ENCODE measurements at regions not wholly inside any gene's neighbourhood (a gene's known extent, or its start where the extent isn't known, plus 50 kb on each side); places are given as distances from the start of the nearest gene placed in this dataset.

DNA sequence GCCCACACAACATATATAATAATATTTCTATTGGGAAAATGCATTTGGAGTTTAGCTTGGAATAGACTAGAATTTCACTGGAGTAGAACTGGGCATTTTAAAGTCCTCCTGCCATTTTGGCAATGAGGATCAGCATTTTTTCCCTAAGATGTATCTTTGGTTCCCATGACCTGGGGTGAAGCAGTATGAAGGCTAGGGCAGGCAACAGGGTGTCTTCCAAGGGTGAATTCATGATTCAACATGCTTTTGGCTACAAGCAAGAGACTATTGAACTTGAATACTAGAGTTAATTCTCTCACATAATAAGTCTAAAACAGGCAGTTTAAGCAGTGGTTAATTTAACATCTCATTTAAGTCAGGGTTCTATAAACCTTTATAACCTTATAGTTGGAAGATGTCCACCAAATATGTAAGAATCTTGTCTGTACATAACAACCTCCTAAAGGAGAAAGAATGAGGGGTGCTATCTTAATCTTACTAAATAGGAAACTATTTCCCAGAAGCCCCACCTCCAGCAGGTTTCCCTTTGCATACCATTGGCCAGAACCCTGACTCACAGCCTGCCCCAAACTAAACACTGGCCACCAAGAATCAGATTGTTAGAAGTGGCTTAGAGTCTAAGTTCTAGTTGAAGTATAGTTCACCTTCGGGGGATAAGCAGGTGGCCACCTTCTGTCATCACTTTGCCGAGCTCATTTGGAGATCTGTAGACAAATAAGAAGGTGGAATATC, 96.0 kb upstream of the PRPS1L1 start:
- Histone ChIP-seq H3K9ac (ENCODE audit: low read length) (no peak overlapping the region), H2AFZ (ENCODE audit: low read depth, low read length) (no peak overlapping the region), H3K79me2 (ENCODE audit: low read length) (no peaks in the 10 kb centered on the region), H3K9me3 (ENCODE audit: insufficient read depth, low read length) (no peaks in the 10 kb centered on the region), H3K27ac (ENCODE audit: low read length) (no peak overlapping the region), H3K27me3 (ENCODE audit: low read depth, low read length) (no peaks in the 10 kb centered on the region), H3K4me1 (ENCODE audit: low read length) (no peaks in the 10 kb centered on the region), H3K36me3 (replicated peaks; ENCODE audit: low read depth, low read length) (no peaks in the 10 kb centered on the region), H3K4me3 (ENCODE audit: low read length) (no peak overlapping the region), H4K20me1 (ENCODE audit: insufficient read depth, low read length) (no peaks in the 10 kb centered on the region), H3K4me2 (ENCODE audit: low read length) (no peak overlapping the region)
- TF ChIP-seq EZH2phosphoT487 (IDR thresholded peaks at IDR 0.05; ENCODE audit: low read depth) = no peak
- TF ChIP-seq, protein P1, sequence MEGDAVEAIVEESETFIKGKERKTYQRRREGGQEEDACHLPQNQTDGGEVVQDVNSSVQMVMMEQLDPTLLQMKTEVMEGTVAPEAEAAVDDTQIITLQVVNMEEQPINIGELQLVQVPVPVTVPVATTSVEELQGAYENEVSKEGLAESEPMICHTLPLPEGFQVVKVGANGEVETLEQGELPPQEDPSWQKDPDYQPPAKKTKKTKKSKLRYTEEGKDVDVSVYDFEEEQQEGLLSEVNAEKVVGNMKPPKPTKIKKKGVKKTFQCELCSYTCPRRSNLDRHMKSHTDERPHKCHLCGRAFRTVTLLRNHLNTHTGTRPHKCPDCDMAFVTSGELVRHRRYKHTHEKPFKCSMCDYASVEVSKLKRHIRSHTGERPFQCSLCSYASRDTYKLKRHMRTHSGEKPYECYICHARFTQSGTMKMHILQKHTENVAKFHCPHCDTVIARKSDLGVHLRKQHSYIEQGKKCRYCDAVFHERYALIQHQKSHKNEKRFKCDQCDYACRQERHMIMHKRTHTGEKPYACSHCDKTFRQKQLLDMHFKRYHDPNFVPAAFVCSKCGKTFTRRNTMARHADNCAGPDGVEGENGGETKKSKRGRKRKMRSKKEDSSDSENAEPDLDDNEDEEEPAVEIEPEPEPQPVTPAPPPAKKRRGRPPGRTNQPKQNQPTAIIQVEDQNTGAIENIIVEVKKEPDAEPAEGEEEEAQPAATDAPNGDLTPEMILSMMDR (IDR thresholded peaks at IDR 0.05; ENCODE audit: low read depth, low read length) = no peak

DNA sequence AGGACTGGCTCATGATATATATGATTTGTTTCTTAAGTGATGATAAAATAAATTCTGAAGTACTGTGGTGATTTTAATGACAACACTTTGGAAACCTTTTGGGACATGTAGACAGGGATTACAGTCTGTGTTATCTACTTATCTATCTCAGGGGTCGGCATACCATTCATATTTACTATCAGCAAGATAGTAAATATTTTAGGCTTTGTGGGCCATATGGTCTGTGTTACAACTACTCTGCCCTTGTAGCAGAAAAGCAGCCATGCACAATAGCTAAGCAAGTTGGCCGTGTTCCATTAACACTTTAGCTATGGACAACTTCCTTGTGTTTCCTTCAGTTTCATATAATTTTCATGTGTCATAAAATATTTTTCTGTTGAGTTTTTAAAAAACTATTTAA, 97.8 kb upstream of the PRPS1L1 start:
- TF ChIP-seq EZH2phosphoT487 (IDR thresholded peaks at IDR 0.05; ENCODE audit: low read depth) = no peak
- TF ChIP-seq, protein P1 (IDR thresholded peaks at IDR 0.05; ENCODE audit: low read depth, low read length) = no peak
- Histone ChIP-seq H3K36me3 (replicated peaks; ENCODE audit: low read depth, low read length) (no peaks in the 10 kb centered on the region), H3K9ac (ENCODE audit: low read length) (no peak overlapping the region), H3K4me1 (ENCODE audit: low read length) (no peaks in the 10 kb centered on the region), H3K4me3 (ENCODE audit: low read length) (no peak overlapping the region), H3K9me3 (ENCODE audit: insufficient read depth, low read length) (no peaks in the 10 kb centered on the region), H3K79me2 (ENCODE audit: low read length) (no peaks in the 10 kb centered on the region), H3K27me3 (ENCODE audit: low read depth, low read length) (no peaks in the 10 kb centered on the region), H2AFZ (ENCODE audit: low read depth, low read length) (no peak overlapping the region), H3K4me2 (ENCODE audit: low read length) (no peak overlapping the region), H4K20me1 (ENCODE audit: insufficient read depth, low read length) (no peaks in the 10 kb centered on the region), H3K27ac (ENCODE audit: low read length) (no peak overlapping the region)

DNA sequence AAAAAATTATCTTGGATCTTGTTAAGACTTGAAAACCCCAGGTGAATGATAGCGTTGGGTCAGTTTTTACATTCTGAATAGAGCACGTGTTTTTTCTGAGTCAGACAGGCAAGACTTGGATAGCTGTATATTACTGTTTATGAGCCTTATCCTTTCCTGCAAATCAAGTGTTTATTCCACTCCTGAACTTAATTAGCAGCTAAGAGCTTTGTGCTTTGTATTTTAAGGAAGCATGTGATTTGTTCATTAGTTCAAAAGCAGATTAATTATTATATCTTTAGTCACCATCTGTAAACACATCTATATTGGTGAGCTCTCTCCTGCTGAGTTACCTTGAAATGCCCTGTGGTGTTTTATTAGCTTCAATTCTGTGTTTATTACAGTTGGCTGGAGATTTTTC, 98.6 kb upstream of the PRPS1L1 start:
- H4K20me1 ChIP-seq (ENCODE audit: insufficient read depth, low read length) = no peaks in the 10 kb centered on the region
- no peak overlapping the region for H3K9ac ChIP-seq (ENCODE audit: low read length)
- H3K4me3 ChIP-seq (ENCODE audit: low read length) = no peak overlapping the region
- no peak overlapping the region for H2AFZ ChIP-seq (ENCODE audit: low read depth, low read length)
- H3K27ac ChIP-seq (ENCODE audit: low read length) = no peak overlapping the region
- H3K9me3 ChIP-seq (ENCODE audit: insufficient read depth, low read length) = no peaks in the 10 kb centered on the region
- TF ChIP-seq, protein P1 (IDR thresholded peaks at IDR 0.05; ENCODE audit: low read depth, low read length) = no peak
- TF ChIP-seq EZH2phosphoT487 (IDR thresholded peaks at IDR 0.05; ENCODE audit: low read depth) = no peak
- H3K27me3 ChIP-seq (ENCODE audit: low read depth, low read length) = no peaks in the 10 kb centered on the region
- H3K4me1 ChIP-seq (ENCODE audit: low read length) = no peaks in the 10 kb centered on the region
- no peaks in the 10 kb centered on the region for H3K79me2 ChIP-seq (ENCODE audit: low read length)
- no peak overlapping the region for H3K4me2 ChIP-seq (ENCODE audit: low read length)
- H3K36me3 ChIP-seq (replicated peaks; ENCODE audit: low read depth, low read length) = no peaks in the 10 kb centered on the region

DNA sequence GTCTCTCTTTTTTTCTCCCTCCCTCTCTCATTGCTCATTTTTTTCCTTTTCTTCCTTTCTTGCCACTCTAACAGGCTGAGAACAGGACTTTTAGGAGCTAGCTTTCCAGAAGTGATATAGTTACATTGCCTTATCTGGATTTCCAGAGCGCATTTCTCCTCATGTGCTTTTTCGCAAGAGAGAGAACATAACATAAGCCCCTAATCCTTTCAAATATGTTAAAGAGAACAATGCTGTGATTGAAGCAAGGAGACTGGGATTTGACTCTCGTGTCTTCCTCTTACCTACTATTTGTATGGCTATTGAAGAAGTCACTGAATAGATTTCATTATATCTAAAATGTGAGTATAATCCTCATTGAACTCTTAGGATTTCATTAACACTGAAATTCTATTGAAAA, 101.2 kb upstream of the PRPS1L1 start:
- Histone ChIP-seq H3K9ac (ENCODE audit: low read length) (no peak overlapping the region), H3K4me3 (ENCODE audit: low read length) (no peak overlapping the region), H3K36me3 (replicated peaks; ENCODE audit: low read depth, low read length) (no peaks in the 10 kb centered on the region), H4K20me1 (ENCODE audit: insufficient read depth, low read length) (no peaks in the 10 kb centered on the region), H3K4me2 (ENCODE audit: low read length) (no peak overlapping the region), H2AFZ (ENCODE audit: low read depth, low read length) (no peak overlapping the region), H3K79me2 (ENCODE audit: low read length) (no peaks in the 10 kb centered on the region), H3K4me1 (ENCODE audit: low read length) (no peaks in the 10 kb centered on the region), H3K27me3 (ENCODE audit: low read depth, low read length) (no peaks in the 10 kb centered on the region), H3K9me3 (ENCODE audit: insufficient read depth, low read length) (no peaks in the 10 kb centered on the region), H3K27ac (ENCODE audit: low read length) (no peak overlapping the region)
- TF ChIP-seq, protein P1 (IDR thresholded peaks at IDR 0.05; ENCODE audit: low read depth, low read length) = no peak
- TF ChIP-seq EZH2phosphoT487 (IDR thresholded peaks at IDR 0.05; ENCODE audit: low read depth) = no peak
